NCI-H146 (cell line): ENCODE measurements at regions not wholly inside any gene's neighbourhood (a gene's known extent, or its start where the extent isn't known, plus 50 kb on each side); places are given as distances from the start of the nearest gene placed in this dataset.
"Not testable (repeated sequence)": the region's sequence is repeated elsewhere in the genome, so short reads cannot be mapped to it uniquely, and the experiment has no call there.

ENCODE experiments used
- DNase-seq: peaks from one replicate; lab custom pipeline; 2025; lab: John Stamatoyannopoulos, UW

- DNase-seq: no peak
Observed at GRCh38 chr3:5994651-5995050, 807.1 kb downstream of the EDEM1 start.

- DNase-seq: no peak
Observed at GRCh38 chr3:6018456-6018855, 830.9 kb downstream of the EDEM1 start.

- no peak for DNase-seq
Observed at GRCh38 chr3:6022621-6023020, 835.1 kb downstream of the EDEM1 start.

- DNase-seq: no peak
Observed at GRCh38 chr3:6025032-6025431, 835.9 kb upstream of the GRM7 start.

- not testable (repeated sequence) for DNase-seq
Observed at GRCh38 chr3:6030648-6031047, 830.3 kb upstream of the GRM7 start.

GRCh38 chr3:6035626-6036025 lies 825.3 kb upstream of the GRM7 start:
- no peak for DNase-seq

GRCh38 chr3:6039971-6040370 lies 820.9 kb upstream of the GRM7 start:
- DNase-seq: no peak

GRCh38 chr3:6041894-6042293 lies 819.0 kb upstream of the GRM7 start:
- DNase-seq: no peak

- no peak for DNase-seq
Observed at GRCh38 chr3:6047016-6047415, 813.9 kb upstream of the GRM7 start.

- DNase-seq: no peak
Observed at GRCh38 chr3:6060251-6060650, 800.7 kb upstream of the GRM7 start.

- no peak for DNase-seq
Observed at GRCh38 chr3:6062261-6063187, 798.4 kb upstream of the GRM7 start.

- no peak for DNase-seq
Observed at GRCh38 chr3:6066397-6066796, 794.5 kb upstream of the GRM7 start.

- not testable (repeated sequence) for DNase-seq
Observed at GRCh38 chr3:6066868-6067578, 793.9 kb upstream of the GRM7 start.

- DNase-seq: no peak
Observed at GRCh38 chr3:6074952-6075351, 786.0 kb upstream of the GRM7 start.

- no peak for DNase-seq
Observed at GRCh38 chr3:6078436-6078835, 782.5 kb upstream of the GRM7 start.

- no peak for DNase-seq
Observed at GRCh38 chr3:6079011-6079410, 781.9 kb upstream of the GRM7 start.

- DNase-seq: no peak
Observed at GRCh38 chr3:6079561-6080179, 781.2 kb upstream of the GRM7 start.

GRCh38 chr3:6088433-6088832 lies 772.5 kb upstream of the GRM7 start:
- no peak for DNase-seq

GRCh38 chr3:6089780-6090179 lies 771.1 kb upstream of the GRM7 start:
- DNase-seq: no peak

- no peak for DNase-seq
Observed at GRCh38 chr3:6091262-6091661, 769.7 kb upstream of the GRM7 start.

GRCh38 chr3:6095006-6095405 lies 765.9 kb upstream of the GRM7 start:
- DNase-seq: no peak

- no peak for DNase-seq
Observed at GRCh38 chr3:6097021-6097420, 763.9 kb upstream of the GRM7 start.

- no peak for DNase-seq
Observed at GRCh38 chr3:6097556-6097955, 763.4 kb upstream of the GRM7 start.
